ENCODE measurements at regions not wholly inside any gene's neighbourhood (a gene's known extent, or its start where the extent isn't known, plus 50 kb on each side); places are given as distances from the start of the nearest gene placed in this dataset.

- WGBS (ENCODE audit: extremely low coverage, insufficient read length, low lambda C conversion rate), result no CpG with 5 or more reads among the region's 11 CpGs
- no peaks in the 10 kb centered on the region for H3K79me2 ChIP-seq (ENCODE audit: insufficient read depth, low read length)
- Mint-ChIP-seq H3K4me1 (peaks cover 0 to 3% of the 10 kb centered on the region in 2 experiments; a peak in 1 of 4 replicates), H3K4me3 (no peak overlapping the region), H3K27ac (no peak overlapping the region), H3K27me3 (ENCODE audit: low read depth) (peaks cover 4% of the 10 kb centered on the region), H3K36me3 (ENCODE audit: insufficient read depth in 1 of 3, low read depth in 3 of 3) (no peaks in the 10 kb centered on the region), H3K9me3 (no peaks in the 10 kb centered on the region)
- H3K4me1 ChIP-seq (ENCODE audit: insufficient read depth, low read length), result no peaks in the 10 kb centered on the region
- H2AK5ac ChIP-seq (ENCODE audit: insufficient read length, low read length), result no peak overlapping the region
- no peaks in the 10 kb centered on the region for H3K9me3 ChIP-seq (ENCODE audit: control insufficient read depth, low read depth, low read length)
- no peak overlapping the region for H2BK12ac ChIP-seq (ENCODE audit: insufficient read length, low read depth, low read length)
- H3K4ac ChIP-seq (ENCODE audit: low read depth, low read length), result no peak overlapping the region
- no peak overlapping the region for H3K23ac ChIP-seq (ENCODE audit: insufficient read length, low read depth, low read length)
- no peak overlapping the region for H2AFZ ChIP-seq (ENCODE audit: low read length)
- H2BK20ac ChIP-seq (ENCODE audit: low read depth, low read length, poor library complexity, severe bottlenecking), result no peak overlapping the region
- H3K4me2 ChIP-seq (ENCODE audit: insufficient read depth, insufficient read length, low read length), result no peak overlapping the region
- no peak overlapping the region for H3K27ac ChIP-seq (ENCODE audit: insufficient read length, low read depth, low read length)
- no peak overlapping the region for H2BK15ac ChIP-seq (ENCODE audit: low read depth, low read length)
- H4K91ac ChIP-seq (ENCODE audit: insufficient read length, low read depth, low read length), result no peak overlapping the region
- no peaks in the 10 kb centered on the region for H3K23me2 ChIP-seq (ENCODE audit: insufficient read length, low read depth, low read length, poor library complexity, severe bottlenecking)
- H3T11ph ChIP-seq (ENCODE audit: low read length), result no peak overlapping the region
- no peak for TF ChIP-seq CTCF (conservative IDR thresholded peaks at IDR 0.05)
- H4K8ac ChIP-seq (replicated peaks; ENCODE audit: insufficient read length, low read depth, low read length), result no peak overlapping the region
- no peak overlapping the region for H3K56ac ChIP-seq (ENCODE audit: insufficient read length, low read depth, low read length)
- no peak for DNase-seq
- H4K20me1 ChIP-seq (ENCODE audit: control insufficient read depth, insufficient read depth, insufficient read length), result no peaks in the 10 kb centered on the region
- H3K79me1 ChIP-seq (ENCODE audit: insufficient read depth, low read depth, low read length, poor library complexity, severe bottlenecking), result no peaks in the 10 kb centered on the region
- H3K14ac ChIP-seq (ENCODE audit: insufficient read depth, low read length), result peak overlapping the region; percentile 2; the same call in 1 of the 2 replicates
- H3K27me3 ChIP-seq (ENCODE audit: insufficient read depth, low read length), result no peaks in the 10 kb centered on the region
- H3K18ac ChIP-seq (ENCODE audit: insufficient read length, low read depth, low read length), result no peak overlapping the region
- H3K9ac ChIP-seq (ENCODE audit: extremely low read depth, insufficient read length, low read length), result no peak overlapping the region
- no peak overlapping the region for H2BK120ac ChIP-seq (ENCODE audit: low read depth, low read length, poor library complexity, severe bottlenecking)
- H4K5ac ChIP-seq (ENCODE audit: insufficient read length, low read depth, low read length), result no peak overlapping the region
- no peak overlapping the region for H2BK5ac ChIP-seq (ENCODE audit: insufficient read length, low read length)
These were observed 236.0 kb downstream of the GLRX3 start for GRCh38 chr10:130372222-130372621.

All from H9 (cell line).